ENCODE measurements at regions not wholly inside any gene's neighbourhood (a gene's known extent, or its start where the extent isn't known, plus 50 kb on each side); places are given as distances from the start of the nearest gene placed in this dataset.

DNA sequence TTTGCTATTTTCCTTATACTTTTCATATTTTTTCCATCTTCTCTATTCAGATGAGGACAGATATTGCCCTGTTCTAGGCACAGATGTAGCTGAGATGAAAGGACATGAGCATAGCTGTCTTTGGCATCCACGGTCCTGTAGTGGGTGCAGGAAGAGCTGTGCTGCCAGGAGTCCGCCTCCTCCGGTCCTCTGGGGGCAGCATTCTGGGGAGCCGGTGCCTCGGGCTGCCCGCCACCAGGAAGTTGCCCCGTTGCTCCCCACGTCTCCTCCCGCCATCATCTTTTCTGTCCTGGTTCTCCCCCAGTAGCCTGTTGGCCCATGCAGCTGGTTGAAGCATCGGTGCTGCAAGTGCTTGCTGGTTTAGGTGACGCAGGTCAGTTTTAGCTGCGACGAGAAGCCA lies 170.0 kb upstream of the IRX4 start:
- intact Hi-C loops (cut with DNase I) = no loop called here
- no peak overlapping the region for H3K27ac ChIP-seq
- TF ChIP-seq CTCF (IDR thresholded peaks at IDR 0.05) = no peak
- no peak for TF ChIP-seq POLR2A (IDR thresholded peaks at IDR 0.05)
- 83 to 87% methylated on average over 11 to 13 of the region's 13 CpGs for WGBS, 2 donors
- H3K27me3 ChIP-seq = no peaks in the 10 kb centered on the region
- ATAC-seq = no peak
- no peaks in the 10 kb centered on the region for H3K4me1 ChIP-seq
- no peaks in the 10 kb centered on the region for H3K36me3 ChIP-seq (replicated peaks in 1 of 2; ENCODE audit: insufficient read depth in 1 of 2, low read depth in 2 of 2)
- DNase-seq = no peak
- H3K4me3 ChIP-seq = no peak overlapping the region
- no peaks in the 10 kb centered on the region for H3K9me3 ChIP-seq

DNA sequence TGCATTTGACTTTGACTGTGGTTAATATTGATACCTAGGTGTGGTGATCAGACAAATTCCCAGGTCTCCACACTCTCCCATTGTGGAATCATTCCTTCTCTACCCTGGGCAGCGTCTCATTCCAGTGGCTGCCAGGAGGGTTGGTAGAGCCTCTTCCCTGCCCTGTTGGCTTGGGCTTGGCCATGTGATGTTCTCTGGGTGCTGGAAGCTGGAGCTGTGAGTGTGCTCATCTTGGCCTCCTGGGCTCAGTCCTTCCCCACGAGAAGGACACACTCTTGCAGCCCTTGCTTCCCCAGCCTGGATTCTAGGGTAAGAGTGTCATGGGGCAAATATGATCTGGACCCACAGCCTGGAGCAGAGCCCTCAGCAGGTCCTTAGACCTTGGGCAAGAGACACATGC lies 167.2 kb upstream of the IRX4 start:
- no peaks in the 10 kb centered on the region for H3K27me3 ChIP-seq
- H3K36me3 ChIP-seq (replicated peaks in 1 of 2; ENCODE audit: insufficient read depth in 1 of 2, low read depth in 2 of 2) = no peaks in the 10 kb centered on the region
- H3K9me3 ChIP-seq = no peaks in the 10 kb centered on the region
- 28 to 57% methylated on average over 2 of the region's 2 CpGs for WGBS, 2 donors
- no peaks in the 10 kb centered on the region for H3K4me1 ChIP-seq
- H3K27ac ChIP-seq = no peak overlapping the region
- intact Hi-C loops (cut with DNase I) = loop anchor here (10.0 kb wide), 2 partner anchors 285 to 385 kb away; no protein-coding TSS in a partner anchor
- ATAC-seq (no peak), DNase-seq (no peak)
- H3K4me3 ChIP-seq = no peak overlapping the region
- TF ChIP-seq POLR2A (IDR thresholded peaks at IDR 0.05) (no peak), CTCF (IDR thresholded peaks at IDR 0.05) (no peak)

DNA sequence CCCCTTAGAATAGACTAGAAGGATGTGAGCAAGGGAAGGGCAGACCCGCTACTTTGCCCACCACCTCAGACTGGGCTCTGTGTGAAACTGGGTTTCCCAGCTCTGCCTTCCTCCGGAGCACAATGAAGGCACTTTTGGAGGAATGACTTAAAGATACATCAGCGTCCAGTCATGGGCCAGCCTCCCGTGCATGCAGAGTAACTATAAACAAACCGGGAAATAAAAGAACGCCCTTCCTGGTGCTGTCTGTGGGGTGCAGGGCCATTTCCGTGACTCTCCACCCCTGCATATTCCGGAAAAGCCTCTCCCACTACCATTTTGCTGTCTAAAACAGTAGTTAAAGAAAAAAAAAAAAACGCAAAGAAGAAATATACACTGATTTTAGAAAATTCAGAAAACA lies 165.9 kb upstream of the IRX4 start:
- TF ChIP-seq POLR2A (IDR thresholded peaks at IDR 0.05) (no peak), CTCF (IDR thresholded peaks at IDR 0.05) (no peak)
- ATAC-seq (no peak), DNase-seq (no peak)
- Histone ChIP-seq H3K36me3 (replicated peaks in 1 of 2; ENCODE audit: insufficient read depth in 1 of 2, low read depth in 2 of 2) (no peaks in the 10 kb centered on the region), H3K4me3 (no peak overlapping the region), H3K9me3 (no peaks in the 10 kb centered on the region), H3K4me1 (no peaks in the 10 kb centered on the region), H3K27ac (no peak overlapping the region), H3K27me3 (no peaks in the 10 kb centered on the region)
- WGBS, 2 donors = 52 to 59% methylated on average over 9 of the region's 9 CpGs
- intact Hi-C loops (cut with DNase I) = loop anchor here (10.0 kb wide), 2 partner anchors 284 to 384 kb away; no protein-coding TSS in a partner anchor

- TF ChIP-seq CTCF (IDR thresholded peaks at IDR 0.05) = no peak
- TF ChIP-seq POLR2A (IDR thresholded peaks at IDR 0.05) = no peak
- no peak for ATAC-seq
- Histone ChIP-seq H3K9me3 (no peaks in the 10 kb centered on the region), H3K27ac (no peak overlapping the region), H3K4me3 (no peak overlapping the region), H3K4me1 (no peaks in the 10 kb centered on the region), H3K27me3 (peaks cover 0 to under 1% of the 10 kb centered on the region in 2 donors), H3K36me3 (replicated peaks in 1 of 2; ENCODE audit: insufficient read depth in 1 of 2, low read depth in 2 of 2) (no peaks in the 10 kb centered on the region)
- WGBS, 2 donors = 72 to 74% methylated on average over 10 of the region's 10 CpGs
- intact Hi-C loops (cut with DNase I) = loop anchor here (10.0 kb wide), 2 partner anchors 283 to 383 kb away; no protein-coding TSS in a partner anchor
- DNase-seq = no peak
Measured at GRCh38 chr5:2047341-2047927, 164.7 kb upstream of the IRX4 start.

GRCh38 chr5:2044041-2044440 lies 161.3 kb upstream of the IRX4 start:
- DNase-seq = no peak
- Histone ChIP-seq H3K4me1 (peaks cover 5% of the 10 kb centered on the region), H3K27ac (no peak overlapping the region), H3K9me3 (no peaks in the 10 kb centered on the region), H3K27me3 (peaks cover 0 to 7% of the 10 kb centered on the region in 2 donors), H3K36me3 (replicated peaks in 1 of 2; ENCODE audit: insufficient read depth in 1 of 2, low read depth in 2 of 2) (no peaks in the 10 kb centered on the region), H3K4me3 (no peak overlapping the region)
- 79 to 81% methylated on average over 7 of the region's 7 CpGs for WGBS, 2 donors
- no peak for TF ChIP-seq CTCF (IDR thresholded peaks at IDR 0.05)
- no peak for TF ChIP-seq POLR2A (IDR thresholded peaks at IDR 0.05)
- intact Hi-C loops (cut with DNase I) = loop anchor here (10.0 kb wide), 2 partner anchors 279 to 379 kb away; no protein-coding TSS in a partner anchor
- no peak for ATAC-seq

All from body of pancreas (tissue), 4 donors.